ENCODE measurements at regions not wholly inside any gene's neighbourhood (a gene's known extent, or its start where the extent isn't known, plus 50 kb on each side); places are given as distances from the start of the nearest gene placed in this dataset.

DNA sequence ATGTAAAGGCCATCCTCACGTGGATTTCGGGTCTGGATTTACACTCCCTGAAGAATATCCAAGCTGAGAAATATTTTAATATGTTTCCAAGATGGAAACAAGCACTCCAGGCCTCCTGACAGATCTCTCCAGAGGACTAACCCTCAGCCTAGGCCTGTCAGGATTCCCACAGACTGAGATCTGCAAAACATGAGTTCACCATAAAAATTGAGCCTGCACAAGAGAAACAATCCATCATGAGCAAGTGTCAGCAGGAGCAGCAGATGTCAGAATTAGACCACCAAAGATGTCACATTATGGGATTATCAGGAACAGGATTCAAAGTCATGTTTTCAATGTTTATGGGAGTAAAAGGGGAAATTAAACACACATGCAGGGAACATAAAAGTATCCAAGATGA, 191.3 kb downstream of the TFCP2L1 start:
- no peak for TF ChIP-seq POLR2A (IDR thresholded peaks at IDR 0.05; ENCODE audit: extremely low read depth, insufficient read length)
- TF ChIP-seq, protein P1, sequence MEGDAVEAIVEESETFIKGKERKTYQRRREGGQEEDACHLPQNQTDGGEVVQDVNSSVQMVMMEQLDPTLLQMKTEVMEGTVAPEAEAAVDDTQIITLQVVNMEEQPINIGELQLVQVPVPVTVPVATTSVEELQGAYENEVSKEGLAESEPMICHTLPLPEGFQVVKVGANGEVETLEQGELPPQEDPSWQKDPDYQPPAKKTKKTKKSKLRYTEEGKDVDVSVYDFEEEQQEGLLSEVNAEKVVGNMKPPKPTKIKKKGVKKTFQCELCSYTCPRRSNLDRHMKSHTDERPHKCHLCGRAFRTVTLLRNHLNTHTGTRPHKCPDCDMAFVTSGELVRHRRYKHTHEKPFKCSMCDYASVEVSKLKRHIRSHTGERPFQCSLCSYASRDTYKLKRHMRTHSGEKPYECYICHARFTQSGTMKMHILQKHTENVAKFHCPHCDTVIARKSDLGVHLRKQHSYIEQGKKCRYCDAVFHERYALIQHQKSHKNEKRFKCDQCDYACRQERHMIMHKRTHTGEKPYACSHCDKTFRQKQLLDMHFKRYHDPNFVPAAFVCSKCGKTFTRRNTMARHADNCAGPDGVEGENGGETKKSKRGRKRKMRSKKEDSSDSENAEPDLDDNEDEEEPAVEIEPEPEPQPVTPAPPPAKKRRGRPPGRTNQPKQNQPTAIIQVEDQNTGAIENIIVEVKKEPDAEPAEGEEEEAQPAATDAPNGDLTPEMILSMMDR (IDR thresholded peaks at IDR 0.05; ENCODE audit: low read depth, low read length), result no peak

Data from NB4 (cell line).